IMR-90 (cell line): ENCODE measurements at regions not wholly inside any gene's neighbourhood (a gene's known extent, or its start where the extent isn't known, plus 50 kb on each side); places are given as distances from the start of the nearest gene placed in this dataset.

Experiments
- ATAC-seq: fragments of 200-7000 bp; cut with Tn5 transposase; 2 replicates; pipeline ENCODE4 v1.9.1; 2020; ENCODE audit warnings: low read depth, mild to moderate bottlenecking, moderate library complexity
- BruUV-seq: library from RNA; stranded (reverse); fragments of 400-500 nt; replicated peaks from 2 replicates; lab custom pipeline; 2021; lab: Mats Ljungman, UMichigan
- CTCF ChIA-PET: fragments of 300-600 bp; formaldehyde crosslinking; extraction: SDS; loops from one replicate; lab custom pipeline; 2021; ENCODE audit warnings: antibody characterized with exemption; lab: Yijun Ruan, JAX
- POLR2A ChIA-PET: fragments of 300-600 bp; sonication (Branson Sonifier 250); formaldehyde crosslinking; loops from one replicate; lab custom pipeline; 2022; ENCODE audit warnings: antibody characterized with exemption; ENCODE audit not compliant: unreplicated experiment; lab: Charles Lee
- DNase-seq: peaks from one replicate; pipeline ENCODE4 v3.0.0; 2013
- H2AFZ ChIP-seq: replicated peaks from 2 replicates; pipeline ENCODE3; 2013; ENCODE audit warnings: low read length, mild to moderate bottlenecking; ENCODE audit not compliant: poor library complexity
- H2AK5ac ChIP-seq: 2 replicates; pipeline ENCODE4 v1.6.1; 2013; ENCODE audit warnings: low read depth, low read length, inconsistent platforms
- H2AK9ac ChIP-seq: replicated peaks from 2 replicates; pipeline ENCODE3; 2013; ENCODE audit warnings: mild to moderate bottlenecking, low read depth, low read length, moderate library complexity; ENCODE audit not compliant: poor library complexity
- H2BK120ac ChIP-seq: 2 replicates; pipeline ENCODE4 v1.6.1; 2013; ENCODE audit warnings: low read depth, low read length, inconsistent platforms
- H2BK15ac ChIP-seq: 3 replicates; pipeline ENCODE4 v1.6.1; 2013; ENCODE audit warnings: low read depth, low read length, inconsistent platforms
- H2BK20ac ChIP-seq: 2 replicates; pipeline ENCODE4 v1.6.1; 2013; ENCODE audit warnings: low read depth, mild to moderate bottlenecking, inconsistent platforms, low read length, moderate library complexity
- H2BK5ac ChIP-seq: 2 replicates; pipeline ENCODE4 v1.6.1; 2013; ENCODE audit warnings: mild to moderate bottlenecking, low read depth, low read length, inconsistent platforms; ENCODE audit not compliant: poor library complexity, severe bottlenecking
- H3K14ac ChIP-seq: replicated peaks from 2 replicates; pipeline ENCODE4 v1.6.1; 2013; ENCODE audit warnings: low read depth, low read length, inconsistent platforms
- H3K18ac ChIP-seq: 2 replicates; pipeline ENCODE4 v1.6.1; 2013; ENCODE audit warnings: low read depth, low read length, control low read depth
- H3K23ac ChIP-seq: 2 replicates; pipeline ENCODE4 v1.6.1; 2013; ENCODE audit warnings: low read depth, low read length, inconsistent platforms
- H3K27ac ChIP-seq: 2 replicates; pipeline ENCODE4 v1.5.1; 2013; ENCODE audit warnings: mild to moderate bottlenecking, control low read depth, low read length; ENCODE audit not compliant: insufficient read depth
- H3K27me3 ChIP-seq: 2 replicates; pipeline ENCODE4 v1.6.1; 2013; ENCODE audit warnings: low read length; ENCODE audit not compliant: control insufficient read depth, insufficient read depth
- H3K36me3 ChIP-seq: 2 replicates; pipeline ENCODE4 v1.6.1; 2013; ENCODE audit warnings: low read length, mixed read lengths; ENCODE audit not compliant: control insufficient read depth, insufficient read depth
- H3K4ac ChIP-seq: 2 replicates; pipeline ENCODE4 v1.6.1; 2013; ENCODE audit warnings: low read depth, low read length, inconsistent platforms
- H3K4me1 ChIP-seq: 2 replicates; pipeline ENCODE4 v1.6.1; 2013; ENCODE audit warnings: low read length, mixed read lengths; ENCODE audit not compliant: control insufficient read depth, insufficient read depth
- H3K4me2 ChIP-seq: 2 replicates; pipeline ENCODE4 v1.6.1; 2013; ENCODE audit warnings: low read depth, mild to moderate bottlenecking, control low read depth, low read length, moderate library complexity
- H3K4me3 ChIP-seq: 2 replicates; pipeline ENCODE4 v1.5.1; 2013; ENCODE audit warnings: low read depth, mild to moderate bottlenecking, control low read depth, low read length, moderate library complexity; ENCODE audit not compliant: insufficient read depth
- H3K56ac ChIP-seq: 2 replicates; pipeline ENCODE4 v1.6.1; 2013; ENCODE audit warnings: low read length, inconsistent platforms; ENCODE audit not compliant: insufficient read depth; ENCODE audit errors: extremely low read depth
- H3K79me1 ChIP-seq, 2 experiments: 2 replicates each; pipeline ENCODE4 v1.6.1; 2013; ENCODE audit warnings: low read length in 2 of 2, inconsistent platforms in 1 of 2, low read depth in 1 of 2
- H3K9ac ChIP-seq: 2 replicates; pipeline ENCODE4 v1.6.1; 2013; ENCODE audit warnings: low read depth, low read length, control low read depth
- H3K9me1 ChIP-seq: 2 replicates; pipeline ENCODE4 v1.6.1; 2013; ENCODE audit warnings: low read length, inconsistent platforms; ENCODE audit not compliant: insufficient read depth
- H3K9me3 ChIP-seq: 2 replicates; pipeline ENCODE4 v1.6.1; 2013; ENCODE audit warnings: low read length; ENCODE audit not compliant: control insufficient read depth, insufficient read depth
- H4K20me1 ChIP-seq: 2 replicates; pipeline ENCODE4 v1.6.1; 2013; ENCODE audit warnings: low read length, inconsistent platforms; ENCODE audit not compliant: insufficient read depth
- H4K5ac ChIP-seq: 2 replicates; pipeline ENCODE4 v1.6.1; 2013; ENCODE audit warnings: mild to moderate bottlenecking, low read depth, low read length, control low read depth
- H4K8ac ChIP-seq, 2 experiments: 2 replicates each; pipeline ENCODE4 v1.6.1; 2013; ENCODE audit warnings: low read depth in 2 of 2, low read length in 2 of 2, control low read depth in 1 of 2, inconsistent platforms in 1 of 2
- H4K91ac ChIP-seq: 2 replicates; pipeline ENCODE4 v1.6.1; 2013; ENCODE audit warnings: low read depth, low read length, inconsistent platforms; ENCODE audit not compliant: insufficient read depth
- BHLHE40 ChIP-seq: fragments of 150-350 bp; IDR thresholded peaks from 2 replicates; pipeline ENCODE4 v1.6.1; 2016; ENCODE audit warnings: mild to moderate bottlenecking, low read depth, low read length
- CEBPB ChIP-seq: IDR thresholded peaks from 2 replicates; pipeline ENCODE4 v1.6.1; 2012; ENCODE audit warnings: low read depth, low read length, improper control_type of control experiment
- CHD1 ChIP-seq: IDR thresholded peaks from 2 replicates; pipeline ENCODE4 v1.6.1; 2012; ENCODE audit warnings: low read depth, low read length, improper control_type of control experiment
- FOS ChIP-seq: fragments of 150-350 bp; IDR thresholded peaks from 2 replicates; pipeline ENCODE4 v1.6.1; 2016; ENCODE audit warnings: low read depth, low read length
- MAFK ChIP-seq: IDR thresholded peaks from 2 replicates; pipeline ENCODE4 v1.6.1; 2012; ENCODE audit warnings: low read depth, low read length, improper control_type of control experiment
- MAZ ChIP-seq: IDR thresholded peaks from 2 replicates; pipeline ENCODE4 v1.6.1; 2012; ENCODE audit warnings: low read depth, mild to moderate bottlenecking, low read length, improper control_type of control experiment, moderate library complexity, borderline replicate concordance
- MXI1 ChIP-seq: IDR thresholded peaks from 2 replicates; pipeline ENCODE4 v1.6.1; 2012; ENCODE audit warnings: low read depth, mild to moderate bottlenecking, low read length, moderate library complexity, borderline replicate concordance
- NFE2L2 ChIP-seq: fragments of 150-350 bp; IDR thresholded peaks from 2 replicates; pipeline ENCODE4 v1.6.1; 2016; ENCODE audit warnings: low read depth, mild to moderate bottlenecking, low read length
- POLR2A ChIP-seq: IDR thresholded peaks from 2 replicates; pipeline ENCODE4 v1.6.1; 2012; ENCODE audit warnings: mild to moderate bottlenecking, low read depth, low read length
- RAD21 ChIP-seq: IDR thresholded peaks from 2 replicates; pipeline ENCODE4 v1.6.1; 2012; ENCODE audit warnings: low read length, improper control_type of control experiment
- RCOR1 ChIP-seq: IDR thresholded peaks from 2 replicates; pipeline ENCODE4 v1.6.1; 2012; ENCODE audit warnings: mild to moderate bottlenecking, low read length, improper control_type of control experiment; ENCODE audit not compliant: insufficient replicate concordance
- RFX5 ChIP-seq: IDR thresholded peaks from 2 replicates; pipeline ENCODE4 v1.8.0; 2012; ENCODE audit warnings: low read depth, mild to moderate bottlenecking, low read length, moderate library complexity
- SMC3 ChIP-seq: fragments of 150-350 bp; IDR thresholded peaks from 2 replicates; pipeline ENCODE4 v1.6.1; 2016; ENCODE audit warnings: low read depth, mild to moderate bottlenecking, antibody characterized with exemption, low read length, moderate library complexity
- WGBS, 2 experiments: methylation state at CpG; one replicate each; pipeline versions ENCODE4 v1.1.5 to v1.1.7; 2013; ENCODE audit warnings: missing lambda C conversion rate in 2 of 2; ENCODE audit not compliant: insufficient read length in 1 of 2; ENCODE audit errors: extremely low coverage in 2 of 2; 5-methylcytosine and 5-hydroxymethylcytosine counted together
- dilution Hi-C: fragments of 300-500 bp; cut with HindIII; formaldehyde crosslinking; loops from one replicate; pipeline ENCODE4 v1.14.3; 2018; ENCODE audit warnings: low sequenced_read_pairs; ENCODE audit not compliant: unreplicated experiment
- in situ Hi-C: fragments of 300-500 bp; cut with MboI; formaldehyde crosslinking; loops from 3 replicates; pipeline ENCODE4 v1.14.3; 2019; ENCODE audit warnings: low sequenced_read_pairs, inconsistent platforms, mixed read lengths
- intact Hi-C: fragments of 100-400 bp; cut with micrococcal nuclease; formaldehyde crosslinking; loops from 2 replicates; pipeline ENCODE4 v1.10.0; 2022
- TF ChIP-seq, protein P1 (sequence below): fragments of 150-350 bp; IDR thresholded peaks from 2 replicates; pipeline ENCODE4 v1.6.1; 2016; ENCODE audit warnings: low read depth, mild to moderate bottlenecking, low read length, moderate library complexity, borderline replicate concordance
- TF ChIP-seq, protein P2 (sequence below): conservative IDR thresholded peaks from 2 replicates; pipeline ENCODE4 v1.5.1; 2012; ENCODE audit warnings: mild to moderate bottlenecking, low read depth, low read length, improper control_type of control experiment
- TF ChIP-seq, protein P3 (sequence below): fragments of 150-350 bp; IDR thresholded peaks from 2 replicates; pipeline ENCODE4 v1.6.1; 2017; ENCODE audit warnings: mild to moderate bottlenecking, antibody characterized with exemption, low read length, low read depth

DNA sequence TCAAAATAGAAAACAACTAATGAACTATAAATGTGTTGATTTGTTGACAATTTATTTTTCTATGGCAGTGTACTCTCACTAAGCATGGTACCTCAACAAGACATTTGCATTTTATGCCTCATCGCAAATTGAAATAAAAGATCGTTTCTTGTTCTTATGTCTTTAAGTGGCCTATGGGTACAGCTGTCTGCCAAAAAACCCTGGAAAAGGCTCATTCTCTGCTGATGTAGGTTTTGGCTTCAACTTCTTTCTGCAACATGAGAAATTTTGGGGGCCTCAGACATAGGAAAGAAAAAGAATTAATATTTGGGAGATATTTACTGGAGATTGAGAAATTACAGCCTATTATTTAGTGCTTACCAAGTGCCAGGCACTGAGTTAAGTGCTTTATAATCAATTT lies 205.1 kb upstream of the DPP10 start:
- no peak overlapping the region for H4K8ac ChIP-seq
- H3K18ac ChIP-seq = no peak overlapping the region
- no peak overlapping the region for H2BK5ac ChIP-seq
- no peak overlapping the region for H3K4me3 ChIP-seq
- H3K14ac ChIP-seq = no peak overlapping the region
- no peak overlapping the region for H3K23ac ChIP-seq
- no peak overlapping the region for H2AK9ac ChIP-seq
- H4K5ac ChIP-seq = no peak overlapping the region
- no peaks in the 10 kb centered on the region for H3K36me3 ChIP-seq
- H3K4ac ChIP-seq = no peak overlapping the region
- no TSS peak for BruUV-seq
- no peak overlapping the region for H2BK20ac ChIP-seq
- no CpG with 5 or more reads among the region's 2 CpGs for WGBS, 2 experiments
- ATAC-seq (no peak), DNase-seq (no peak)
- H2AK5ac ChIP-seq = no peak overlapping the region
- intact Hi-C loops = no loop called here
- ChIA-PET POLR2A (no interaction called here), CTCF (no interaction called here)
- dilution Hi-C loops = no loop called here
- H3K4me1 ChIP-seq = no peaks in the 10 kb centered on the region
- no peak overlapping the region for H3K56ac ChIP-seq
- H2BK15ac ChIP-seq = no peak overlapping the region
- H3K79me1 ChIP-seq = no peaks in the 10 kb centered on the region
- no peak overlapping the region for H2BK120ac ChIP-seq
- H3K4me2 ChIP-seq = no peak overlapping the region
- H3K27ac ChIP-seq = no peak overlapping the region
- no peaks in the 10 kb centered on the region for H3K9me1 ChIP-seq
- TF ChIP-seq, protein P1, sequence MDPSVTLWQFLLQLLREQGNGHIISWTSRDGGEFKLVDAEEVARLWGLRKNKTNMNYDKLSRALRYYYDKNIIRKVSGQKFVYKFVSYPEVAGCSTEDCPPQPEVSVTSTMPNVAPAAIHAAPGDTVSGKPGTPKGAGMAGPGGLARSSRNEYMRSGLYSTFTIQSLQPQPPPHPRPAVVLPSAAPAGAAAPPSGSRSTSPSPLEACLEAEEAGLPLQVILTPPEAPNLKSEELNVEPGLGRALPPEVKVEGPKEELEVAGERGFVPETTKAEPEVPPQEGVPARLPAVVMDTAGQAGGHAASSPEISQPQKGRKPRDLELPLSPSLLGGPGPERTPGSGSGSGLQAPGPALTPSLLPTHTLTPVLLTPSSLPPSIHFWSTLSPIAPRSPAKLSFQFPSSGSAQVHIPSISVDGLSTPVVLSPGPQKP = no peak
- TF ChIP-seq MAZ (no peak), SMC3 (no peak), CEBPB (no peak), RAD21 (no peak), RFX5 (no peak), NFE2L2 (no peak), CHD1 (no peak), RCOR1 (no peak), BHLHE40 (no peak), FOS (no peak), MAFK (no peak), POLR2A (no peak), MXI1 (no peak)
- TF ChIP-seq, protein P2, sequence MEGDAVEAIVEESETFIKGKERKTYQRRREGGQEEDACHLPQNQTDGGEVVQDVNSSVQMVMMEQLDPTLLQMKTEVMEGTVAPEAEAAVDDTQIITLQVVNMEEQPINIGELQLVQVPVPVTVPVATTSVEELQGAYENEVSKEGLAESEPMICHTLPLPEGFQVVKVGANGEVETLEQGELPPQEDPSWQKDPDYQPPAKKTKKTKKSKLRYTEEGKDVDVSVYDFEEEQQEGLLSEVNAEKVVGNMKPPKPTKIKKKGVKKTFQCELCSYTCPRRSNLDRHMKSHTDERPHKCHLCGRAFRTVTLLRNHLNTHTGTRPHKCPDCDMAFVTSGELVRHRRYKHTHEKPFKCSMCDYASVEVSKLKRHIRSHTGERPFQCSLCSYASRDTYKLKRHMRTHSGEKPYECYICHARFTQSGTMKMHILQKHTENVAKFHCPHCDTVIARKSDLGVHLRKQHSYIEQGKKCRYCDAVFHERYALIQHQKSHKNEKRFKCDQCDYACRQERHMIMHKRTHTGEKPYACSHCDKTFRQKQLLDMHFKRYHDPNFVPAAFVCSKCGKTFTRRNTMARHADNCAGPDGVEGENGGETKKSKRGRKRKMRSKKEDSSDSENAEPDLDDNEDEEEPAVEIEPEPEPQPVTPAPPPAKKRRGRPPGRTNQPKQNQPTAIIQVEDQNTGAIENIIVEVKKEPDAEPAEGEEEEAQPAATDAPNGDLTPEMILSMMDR = no peak
- TF ChIP-seq, protein P3, sequence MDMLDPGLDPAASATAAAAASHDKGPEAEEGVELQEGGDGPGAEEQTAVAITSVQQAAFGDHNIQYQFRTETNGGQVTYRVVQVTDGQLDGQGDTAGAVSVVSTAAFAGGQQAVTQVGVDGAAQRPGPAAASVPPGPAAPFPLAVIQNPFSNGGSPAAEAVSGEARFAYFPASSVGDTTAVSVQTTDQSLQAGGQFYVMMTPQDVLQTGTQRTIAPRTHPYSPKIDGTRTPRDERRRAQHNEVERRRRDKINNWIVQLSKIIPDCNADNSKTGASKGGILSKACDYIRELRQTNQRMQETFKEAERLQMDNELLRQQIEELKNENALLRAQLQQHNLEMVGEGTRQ = no peak
- H2AFZ ChIP-seq = no peak overlapping the region
- no peak overlapping the region for H3K9ac ChIP-seq
- in situ Hi-C loops = no loop called here
- H3K27me3 ChIP-seq = no peaks in the 10 kb centered on the region
- H3K9me3 ChIP-seq = no peaks in the 10 kb centered on the region; the same call in 1 of the 2 replicates
- H4K91ac ChIP-seq = no peak overlapping the region
- no peaks in the 10 kb centered on the region for H4K20me1 ChIP-seq
